Chondrocyte (in vitro differentiated cells): ENCODE measurements at regions not wholly inside any gene's neighbourhood (a gene's known extent, or its start where the extent isn't known, plus 50 kb on each side); places are given as distances from the start of the nearest gene placed in this dataset.

Experiments used
- DNase-seq: peaks from one replicate; pipeline ENCODE4 v3.0.0; 2021; ENCODE audit warnings: mixed read lengths, low spot score
- H3K27ac Mint-ChIP-seq: one replicate; pipeline ENCODE4 v1.8.0; 2021; ENCODE audit warnings: mild to moderate bottlenecking, moderate library complexity, mixed read lengths; ENCODE audit not compliant: unreplicated experiment
- H3K27me3 Mint-ChIP-seq: 2 replicates; pipeline ENCODE4 v1.8.0; 2021; ENCODE audit warnings: low read depth, mixed read lengths
- H3K36me3 Mint-ChIP-seq: 2 replicates; pipeline ENCODE4 v1.8.0; 2021; ENCODE audit warnings: low read depth, mixed read lengths
- H3K4me1 Mint-ChIP-seq: 2 replicates; pipeline ENCODE4 v1.8.0; 2021; ENCODE audit warnings: low read depth, mild to moderate bottlenecking, mixed read lengths
- H3K4me3 Mint-ChIP-seq: one replicate; pipeline ENCODE4 v1.8.0; 2021; ENCODE audit warnings: mild to moderate bottlenecking, moderate library complexity, mixed read lengths; ENCODE audit not compliant: unreplicated experiment
- H3K9me3 Mint-ChIP-seq: 2 replicates; pipeline ENCODE4 v1.8.0; 2021; ENCODE audit warnings: low read depth, mixed read lengths
- CTCF ChIP-seq: fragments of 200-600 bp; sonication (generic); IDR thresholded peaks from 2 replicates; pipeline ENCODE4 v1.5.0; 2021; ENCODE audit warnings: antibody characterized with exemption, mild to moderate bottlenecking, moderate library complexity

GRCh38 chr13:72537395-72537780, 190.0 kb downstream of the MZT1 start:
- peaks cover 7% of the 10 kb centered on the region for H3K4me1 Mint-ChIP-seq
- peaks cover 6% of the 10 kb centered on the region for H3K27me3 Mint-ChIP-seq
- H3K27ac Mint-ChIP-seq: no peak overlapping the region
- no peaks in the 10 kb centered on the region for H3K9me3 Mint-ChIP-seq
- no peaks in the 10 kb centered on the region for H3K36me3 Mint-ChIP-seq
- TF ChIP-seq CTCF: no peak
- no peak overlapping the region for H3K4me3 Mint-ChIP-seq
- DNase-seq: no peak

GRCh38 chr13:72536714-72537394, 190.6 kb downstream of the MZT1 start:
- DNase-seq: no peak
- Mint-ChIP-seq H3K4me1 (peaks cover 7% of the 10 kb centered on the region), H3K27me3 (peaks cover 6% of the 10 kb centered on the region), H3K9me3 (no peaks in the 10 kb centered on the region), H3K4me3 (no peak overlapping the region), H3K36me3 (no peaks in the 10 kb centered on the region), H3K27ac (no peak overlapping the region)
- TF ChIP-seq CTCF: no peak

DNA sequence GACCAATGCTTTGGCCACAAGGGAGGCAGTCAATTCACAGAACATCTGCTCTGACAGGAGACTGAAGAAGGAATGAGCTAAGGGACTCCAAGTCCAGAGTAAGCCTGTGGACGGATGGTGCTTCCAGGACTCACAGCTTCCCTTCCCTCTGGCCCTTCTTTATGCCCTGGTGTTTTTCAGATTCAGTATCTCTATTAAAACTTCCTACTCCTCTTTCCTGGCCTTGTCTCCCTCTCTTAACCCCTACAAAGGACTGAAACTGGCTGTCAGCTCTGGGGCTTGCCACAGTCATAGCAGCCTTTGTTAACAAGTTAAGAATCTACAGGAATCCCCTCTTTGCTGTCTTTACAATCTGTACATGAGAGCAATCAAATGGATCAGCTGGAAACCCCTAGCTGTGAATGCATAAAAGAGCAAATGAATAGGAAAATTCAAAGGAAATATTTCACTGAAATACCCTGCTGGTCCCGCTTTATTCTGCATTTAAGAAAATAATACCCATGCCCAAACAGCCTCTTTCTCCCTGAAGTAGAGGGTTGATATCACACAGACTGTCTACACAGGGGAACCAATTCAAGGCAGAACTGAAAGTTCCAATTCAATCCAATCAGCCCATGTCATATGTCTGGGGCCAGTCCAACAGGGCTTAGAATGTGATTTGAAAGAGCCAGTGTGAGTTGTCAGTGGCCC, 192.3 kb downstream of the MZT1 start:
- no peak overlapping the region for H3K4me3 Mint-ChIP-seq
- TF ChIP-seq CTCF: no peak
- peaks cover 6% of the 10 kb centered on the region for H3K27me3 Mint-ChIP-seq
- peaks cover 18% of the 10 kb centered on the region for H3K4me1 Mint-ChIP-seq
- no peaks in the 10 kb centered on the region for H3K36me3 Mint-ChIP-seq
- DNase-seq: no peak
- no peak overlapping the region for H3K27ac Mint-ChIP-seq
- H3K9me3 Mint-ChIP-seq: no peaks in the 10 kb centered on the region

DNA sequence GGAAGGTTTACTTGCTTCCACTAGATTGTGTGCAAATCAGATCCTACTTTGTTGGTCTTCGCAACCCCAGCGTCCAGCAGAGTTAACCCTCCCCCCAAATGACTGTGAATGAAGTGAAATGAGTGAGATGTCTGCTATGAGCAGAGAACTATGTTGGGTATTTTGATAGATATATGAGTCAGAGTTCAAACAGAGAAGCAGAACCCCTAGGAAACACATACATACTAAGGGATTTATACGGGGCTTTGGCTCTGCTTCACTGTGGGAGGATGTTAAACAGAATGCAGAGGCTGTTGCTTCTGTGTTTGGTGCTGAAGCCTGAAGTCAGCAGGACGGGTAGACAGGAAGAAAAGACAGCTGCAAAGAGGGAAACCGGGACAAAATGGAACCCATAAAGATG, 197.0 kb downstream of the MZT1 start:
- H3K9me3 Mint-ChIP-seq: no peaks in the 10 kb centered on the region

GRCh38 chr13:72527333-72527732, 200.1 kb downstream of the MZT1 start:
- DNase-seq: no peak
- Mint-ChIP-seq H3K9me3 (no peaks in the 10 kb centered on the region), H3K27me3 (peaks cover 3% of the 10 kb centered on the region), H3K36me3 (no peaks in the 10 kb centered on the region), H3K27ac (no peak overlapping the region), H3K4me3 (no peak overlapping the region), H3K4me1 (peaks cover 11% of the 10 kb centered on the region)
- TF ChIP-seq CTCF: no peak

More for the DNA sequence above, 197.0 kb downstream of the MZT1 start:
- H3K27ac Mint-ChIP-seq: no peak overlapping the region
- H3K36me3 Mint-ChIP-seq: no peaks in the 10 kb centered on the region
- no peak overlapping the region for H3K4me3 Mint-ChIP-seq
- no peak for TF ChIP-seq CTCF
- peaks cover 11% of the 10 kb centered on the region for H3K4me1 Mint-ChIP-seq
- no peak for DNase-seq
- H3K27me3 Mint-ChIP-seq: no peaks in the 10 kb centered on the region
